ENCODE measurements at regions not wholly inside any gene's neighbourhood (a gene's known extent, or its start where the extent isn't known, plus 50 kb on each side); places are given as distances from the start of the nearest gene placed in this dataset.
"Not testable (repeated sequence)": the region's sequence is repeated elsewhere in the genome, so short reads cannot be mapped to it uniquely, and the experiment has no call there.

GRCh38 chr6:119727504-119728219, 378.1 kb upstream of the MAN1A1 start:
- no peak for ATAC-seq
- TF ChIP-seq POLR2A (IDR thresholded peaks at IDR 0.05) (no peak), EP300 (IDR thresholded peaks at IDR 0.05) (no peak), POLR2AphosphoS5 (IDR thresholded peaks at IDR 0.05) (no peak), CTCF (IDR thresholded peaks at IDR 0.05) (no peak)
- WGBS, 2 donors (ENCODE audit: low coverage in 1 of 2) = 76 to 84% methylated on average over 2 to 3 of the region's 3 CpGs
- no peaks in the 10 kb centered on the region for H3K36me3 ChIP-seq
- no peak overlapping the region for H3K4me3 ChIP-seq
- H3K9me3 ChIP-seq = no peaks in the 10 kb centered on the region
- no peaks in the 10 kb centered on the region for H3K4me1 ChIP-seq
- H3K27me3 ChIP-seq = no peaks in the 10 kb centered on the region
- H3K27ac ChIP-seq = no peak overlapping the region

GRCh38 chr6:119726912-119727311, 377.4 kb upstream of the MAN1A1 start:
- not testable (repeated sequence) for ATAC-seq, H3K4me1 ChIP-seq, H3K9me3 ChIP-seq, H3K36me3 ChIP-seq, H3K27ac ChIP-seq, H3K27me3 ChIP-seq, H3K4me3 ChIP-seq

- no peaks in the 10 kb centered on the region for H3K36me3 ChIP-seq
- H3K4me3 ChIP-seq = no peak overlapping the region
- H3K4me1 ChIP-seq = no peaks in the 10 kb centered on the region
- 84 to 95% methylated on average over 4 of the region's 4 CpGs for WGBS, 2 donors (ENCODE audit: low coverage in 1 of 2)
- TF ChIP-seq POLR2A (IDR thresholded peaks at IDR 0.05) (no peak), POLR2AphosphoS5 (IDR thresholded peaks at IDR 0.05) (no peak), EP300 (IDR thresholded peaks at IDR 0.05) (no peak), CTCF (IDR thresholded peaks at IDR 0.05) (no peak)
- ATAC-seq = no peak
- H3K27me3 ChIP-seq = no peaks in the 10 kb centered on the region
- H3K9me3 ChIP-seq = no peaks in the 10 kb centered on the region
- no peak overlapping the region for H3K27ac ChIP-seq
Measured at GRCh38 chr6:119726086-119726485, 376.5 kb upstream of the MAN1A1 start.

- ATAC-seq = no peak
- no peak for TF ChIP-seq EP300 (IDR thresholded peaks at IDR 0.05)
- no peak for TF ChIP-seq POLR2AphosphoS5 (IDR thresholded peaks at IDR 0.05)
- no peak for TF ChIP-seq CTCF (IDR thresholded peaks at IDR 0.05)
- no peak for TF ChIP-seq POLR2A (IDR thresholded peaks at IDR 0.05)
- Histone ChIP-seq H3K4me3 (no peak overlapping the region), H3K27ac (no peak overlapping the region), H3K9me3 (no peaks in the 10 kb centered on the region), H3K27me3 (no peaks in the 10 kb centered on the region), H3K4me1 (no peaks in the 10 kb centered on the region), H3K36me3 (no peaks in the 10 kb centered on the region)
- WGBS, 2 donors (ENCODE audit: low coverage in 1 of 2) = 73 to 77% methylated on average over 2 of the region's 2 CpGs
Measured at GRCh38 chr6:119720160-119720559, 370.6 kb upstream of the MAN1A1 start.

- no peaks in the 10 kb centered on the region for H3K4me1 ChIP-seq
- H3K36me3 ChIP-seq = no peaks in the 10 kb centered on the region
- H3K9me3 ChIP-seq = no peaks in the 10 kb centered on the region
- TF ChIP-seq POLR2AphosphoS5 (IDR thresholded peaks at IDR 0.05) (no peak), EP300 (IDR thresholded peaks at IDR 0.05) (no peak), CTCF (IDR thresholded peaks at IDR 0.05) (no peak), POLR2A (IDR thresholded peaks at IDR 0.05) (no peak)
- no peak overlapping the region for H3K4me3 ChIP-seq
- H3K27ac ChIP-seq = no peak overlapping the region
- H3K27me3 ChIP-seq = no peaks in the 10 kb centered on the region
- WGBS, 2 donors (ENCODE audit: low coverage in 1 of 2) = 69 to 72% methylated on average over 2 of the region's 2 CpGs
- no peak for ATAC-seq
Measured at GRCh38 chr6:119717942-119718341, 368.4 kb upstream of the MAN1A1 start.

Measured in gastroesophageal sphincter (tissue), 4 donors.